Gastrocnemius medialis (tissue), 4 donors: ENCODE measurements at regions not wholly inside any gene's neighbourhood (a gene's known extent, or its start where the extent isn't known, plus 50 kb on each side); places are given as distances from the start of the nearest gene placed in this dataset.

Experiments used
- ATAC-seq, 2 donors: fragments of 150-250 bp; one replicate each; pipeline ENCODE4 v1.9.1; 2016
- DNase-seq, 2 donors: peaks; one replicate each; pipeline ENCODE4 v3.0.0-alpha.2; 2019
- H3K27ac ChIP-seq, 4 donors: fragments of 200-600 bp; sonication (generic); 1 replicate in 1 of 4; 2 replicates in 3 of 4; pipeline ENCODE4 v1.5.1; 2016 to 2018; ENCODE audit warnings: mild to moderate bottlenecking in 2 of 4, moderate library complexity in 1 of 4
- H3K27me3 ChIP-seq, 3 donors: fragments of 200-600 bp; sonication (generic) in 2 of 3; 1 replicate in 1 of 3; 2 replicates in 2 of 3; pipeline versions ENCODE4 v1.5.1 to v1.6.0; 2016 to 2019; ENCODE audit warnings: mild to moderate bottlenecking in 1 of 3, moderate library complexity in 1 of 3
- H3K36me3 ChIP-seq, 2 donors: fragments of 200-600 bp; sonication (generic) in 1 of 2; one replicate each; pipeline ENCODE4 v1.5.1; 2017 to 2018
- H3K4me1 ChIP-seq, 2 donors: fragments of 200-600 bp; sonication (generic) in 1 of 2; one replicate each; pipeline ENCODE4 v1.5.1; 2016 to 2017; ENCODE audit warnings: mild to moderate bottlenecking in 2 of 2
- H3K4me3 ChIP-seq, 4 donors: fragments of 200-600 bp; sonication (generic) in 3 of 4; 1 replicate in 1 of 4; 2 replicates in 3 of 4; pipeline ENCODE4 v1.5.1; 2016 to 2019; ENCODE audit warnings: mild to moderate bottlenecking in 2 of 4
- H3K9me3 ChIP-seq, 3 donors: fragments of 200-600 bp; sonication (generic) in 2 of 3; 1 replicate in 1 of 3; 2 replicates in 2 of 3; pipeline ENCODE4 v1.5.1; 2016 to 2019
- POLR2A ChIP-seq, 2 donors: fragments of 450-650 bp; IDR thresholded peaks; one replicate each; pipeline ENCODE4 v1.6.1; 2017; ENCODE audit warnings: antibody characterized with exemption in 2 of 2, mild to moderate bottlenecking in 2 of 2, moderate library complexity in 2 of 2
- in situ Hi-C, 4 donors: fragments of 200-750 bp; cut with MboI; loops; one replicate each; pipeline versions ENCODE4 v1.15.0 to v1.8.0; 2017; ENCODE audit warnings: low sequenced_read_pairs in 4 of 4
- intact Hi-C: fragments of 100-400 bp; cut with DNase I; formaldehyde crosslinking; loops from one replicate; pipeline ENCODE4 v1.15.1; 2023; ENCODE audit warnings: low total_unique reads
- TF ChIP-seq, protein P1 (sequence below), 5 experiments: fragments of 450-650 bp in 3 of 5; fragments of 200-600 bp in 2 of 5; sonication (generic) in 2 of 5; IDR thresholded peaks in 4 of 5; conservative IDR thresholded peaks in 1 of 5; 1 replicate in 4 of 5; 2 replicates in 1 of 5; pipeline ENCODE4 v1.5.1; 2016 to 2019; ENCODE audit warnings: antibody characterized with exemption in 5 of 5, mild to moderate bottlenecking in 3 of 5, moderate library complexity in 3 of 5

GRCh38 chr12:74293689-74294131, 243.9 kb upstream of the ATXN7L3B start:
- TF ChIP-seq, protein P1, sequence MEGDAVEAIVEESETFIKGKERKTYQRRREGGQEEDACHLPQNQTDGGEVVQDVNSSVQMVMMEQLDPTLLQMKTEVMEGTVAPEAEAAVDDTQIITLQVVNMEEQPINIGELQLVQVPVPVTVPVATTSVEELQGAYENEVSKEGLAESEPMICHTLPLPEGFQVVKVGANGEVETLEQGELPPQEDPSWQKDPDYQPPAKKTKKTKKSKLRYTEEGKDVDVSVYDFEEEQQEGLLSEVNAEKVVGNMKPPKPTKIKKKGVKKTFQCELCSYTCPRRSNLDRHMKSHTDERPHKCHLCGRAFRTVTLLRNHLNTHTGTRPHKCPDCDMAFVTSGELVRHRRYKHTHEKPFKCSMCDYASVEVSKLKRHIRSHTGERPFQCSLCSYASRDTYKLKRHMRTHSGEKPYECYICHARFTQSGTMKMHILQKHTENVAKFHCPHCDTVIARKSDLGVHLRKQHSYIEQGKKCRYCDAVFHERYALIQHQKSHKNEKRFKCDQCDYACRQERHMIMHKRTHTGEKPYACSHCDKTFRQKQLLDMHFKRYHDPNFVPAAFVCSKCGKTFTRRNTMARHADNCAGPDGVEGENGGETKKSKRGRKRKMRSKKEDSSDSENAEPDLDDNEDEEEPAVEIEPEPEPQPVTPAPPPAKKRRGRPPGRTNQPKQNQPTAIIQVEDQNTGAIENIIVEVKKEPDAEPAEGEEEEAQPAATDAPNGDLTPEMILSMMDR (IDR thresholded peaks at IDR 0.05 in 4 of 5, conservative IDR thresholded peaks at IDR 0.05 in 1 of 5) = no peak
- no peak for TF ChIP-seq POLR2A (IDR thresholded peaks at IDR 0.05)
- DNase-seq (no peak), ATAC-seq (no peak)
- no peaks in the 10 kb centered on the region for H3K27me3 ChIP-seq
- no peak overlapping the region for H3K4me3 ChIP-seq
- H3K27ac ChIP-seq = no peak overlapping the region
- H3K4me1 ChIP-seq = no peaks in the 10 kb centered on the region
- intact Hi-C loops (no loop called here), in situ Hi-C loops (no loop called here)
- no peaks in the 10 kb centered on the region for H3K9me3 ChIP-seq
- no peaks in the 10 kb centered on the region for H3K36me3 ChIP-seq

DNA sequence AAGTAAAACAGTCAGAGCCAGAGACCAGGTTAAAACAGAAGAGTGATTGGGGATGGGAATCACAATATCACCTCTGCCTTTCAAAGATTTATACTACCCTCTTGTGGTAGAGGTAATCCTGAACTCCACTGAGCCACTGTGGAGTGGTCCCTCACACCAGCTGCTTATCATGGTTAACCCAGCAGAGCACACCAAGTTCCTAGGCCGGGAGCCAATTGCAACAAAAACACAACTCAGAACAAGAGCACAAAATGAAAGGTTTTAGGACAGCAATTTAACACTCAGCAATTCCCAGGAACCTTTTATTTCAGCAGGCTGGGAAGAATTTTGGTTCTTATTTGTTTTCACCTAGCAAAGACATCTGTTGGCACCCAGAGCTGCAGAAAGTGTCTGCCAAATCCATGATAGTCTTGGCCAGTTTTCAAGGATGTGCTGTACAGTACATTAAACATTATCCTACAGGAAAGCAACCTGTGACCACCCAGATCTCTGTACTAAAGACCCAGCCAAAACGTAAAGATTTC, 220.5 kb upstream of the ATXN7L3B start:
- H3K27ac ChIP-seq = no peak overlapping the region
- no peaks in the 10 kb centered on the region for H3K4me1 ChIP-seq
- in situ Hi-C loops (no loop called here), intact Hi-C loops (no loop called here)
- peak in 1 of 2 donors; percentile 74 for ATAC-seq
- H3K27me3 ChIP-seq = no peaks in the 10 kb centered on the region
- no peaks in the 10 kb centered on the region for H3K9me3 ChIP-seq
- no peak overlapping the region for H3K4me3 ChIP-seq
- no peak for DNase-seq
- H3K36me3 ChIP-seq = no peaks in the 10 kb centered on the region
- no peak for TF ChIP-seq POLR2A (IDR thresholded peaks at IDR 0.05)
- TF ChIP-seq, protein P1 (IDR thresholded peaks at IDR 0.05 in 4 of 5, conservative IDR thresholded peaks at IDR 0.05 in 1 of 5) = no peak

GRCh38 chr12:74317741-74318140, 219.9 kb upstream of the ATXN7L3B start:
- ATAC-seq (no peak), DNase-seq (no peak)
- no peaks in the 10 kb centered on the region for H3K36me3 ChIP-seq
- no peaks in the 10 kb centered on the region for H3K9me3 ChIP-seq
- in situ Hi-C loops (no loop called here), intact Hi-C loops (no loop called here)
- H3K27me3 ChIP-seq = no peaks in the 10 kb centered on the region
- no peak overlapping the region for H3K27ac ChIP-seq
- H3K4me3 ChIP-seq = no peak overlapping the region
- no peaks in the 10 kb centered on the region for H3K4me1 ChIP-seq
- no peak for TF ChIP-seq POLR2A (IDR thresholded peaks at IDR 0.05)
- TF ChIP-seq, protein P1 (IDR thresholded peaks at IDR 0.05 in 4 of 5, conservative IDR thresholded peaks at IDR 0.05 in 1 of 5) = no peak

DNA sequence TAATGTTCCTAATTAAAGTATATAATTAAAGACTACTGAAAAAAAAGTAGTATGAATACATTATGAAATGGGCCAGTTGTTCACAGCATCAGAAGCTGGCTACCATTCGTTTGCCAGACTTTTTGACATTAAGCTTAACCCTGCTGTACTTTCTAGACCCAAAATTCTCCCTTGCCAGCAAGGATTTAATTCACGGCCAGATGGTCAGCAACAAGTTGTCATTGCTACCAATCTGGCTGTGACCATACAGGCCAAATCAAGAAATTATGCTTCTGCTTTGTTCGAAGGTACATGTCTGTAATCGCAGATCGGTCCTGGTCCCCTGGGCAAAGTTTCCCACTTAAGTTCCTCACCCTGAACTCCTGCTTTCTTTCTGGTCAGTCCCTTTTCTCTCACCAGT, 217.7 kb upstream of the ATXN7L3B start:
- DNase-seq (no peak), ATAC-seq (no peak)
- intact Hi-C loops (no loop called here), in situ Hi-C loops (no loop called here)
- Histone ChIP-seq H3K27ac (no peak overlapping the region), H3K4me1 (no peaks in the 10 kb centered on the region), H3K9me3 (no peaks in the 10 kb centered on the region), H3K27me3 (no peaks in the 10 kb centered on the region), H3K36me3 (no peaks in the 10 kb centered on the region), H3K4me3 (no peak overlapping the region)
- no peak for TF ChIP-seq POLR2A (IDR thresholded peaks at IDR 0.05)
- TF ChIP-seq, protein P1 (IDR thresholded peaks at IDR 0.05 in 4 of 5, conservative IDR thresholded peaks at IDR 0.05 in 1 of 5) = no peak

- Histone ChIP-seq H3K27me3 (no peaks in the 10 kb centered on the region), H3K4me1 (no peaks in the 10 kb centered on the region), H3K9me3 (no peaks in the 10 kb centered on the region), H3K4me3 (no peak overlapping the region), H3K27ac (no peak overlapping the region), H3K36me3 (no peaks in the 10 kb centered on the region)
- DNase-seq (no peak), ATAC-seq (no peak)
- in situ Hi-C loops = no loop called here
- no peak for TF ChIP-seq POLR2A (IDR thresholded peaks at IDR 0.05)
- TF ChIP-seq, protein P1 (IDR thresholded peaks at IDR 0.05 in 4 of 5, conservative IDR thresholded peaks at IDR 0.05 in 1 of 5) = no peak
- intact Hi-C loops = no loop called here
Measured at GRCh38 chr12:74321381-74321780, 216.3 kb upstream of the ATXN7L3B start.
